Endothelial cell of umbilical vein (primary cell): ENCODE measurements at regions not wholly inside any gene's neighbourhood (a gene's known extent, or its start where the extent isn't known, plus 50 kb on each side); places are given as distances from the start of the nearest gene placed in this dataset.

Source experiments
- BruUV-seq: library from RNA; stranded (reverse); fragments of 400-500 nt; replicated peaks from 2 replicates; lab custom pipeline; 2021; lab: Mats Ljungman, UMichigan
- CTCF ChIA-PET: fragments of 300-600, 350-600 bp; sonication (Branson Sonifier 250); formaldehyde crosslinking; loops from one replicate; lab custom pipeline; 2021; ENCODE audit warnings: antibody characterized with exemption, inconsistent platforms; lab: Charles Lee
- POLR2A ChIA-PET: fragments of 300-600, 350-600 bp; sonication (Branson Sonifier 250); formaldehyde crosslinking; loops from one replicate; lab custom pipeline; 2021; ENCODE audit warnings: antibody characterized with exemption, inconsistent platforms; lab: Charles Lee
- DNase-seq: peaks from one replicate; pipeline ENCODE4 v3.0.0-alpha.2; 2011; ENCODE audit warnings: low read depth, low spot score
- FAIRE-seq: peaks from 2 replicates; lab custom pipeline; 2011; peaks lifted over from hg19 to GRCh38; lab: Jason Lieb, UNC
- H2AFZ ChIP-seq: 2 replicates; pipeline ENCODE4 v1.6.0; 2012; ENCODE audit warnings: low read depth, low read length, control low read depth, inconsistent platforms
- H3K27ac ChIP-seq: 2 replicates; pipeline ENCODE4 v1.5.1; 2011; ENCODE audit warnings: low read depth, mild to moderate bottlenecking, control low read depth, low read length, moderate library complexity; ENCODE audit not compliant: insufficient read depth
- H3K27me3 ChIP-seq, 2 experiments: 2 replicates each; pipeline versions ENCODE4 v1.6.0 to v1.6.1; 2011; ENCODE audit warnings: low read length in 2 of 2, mixed read lengths in 1 of 2; ENCODE audit not compliant: control insufficient read depth in 2 of 2, insufficient read depth in 2 of 2
- H3K36me3 ChIP-seq, 2 experiments: 2 replicates in 1 of 2; 3 replicates in 1 of 2; pipeline ENCODE4 v1.5.1; 2011; ENCODE audit warnings: low read length in 2 of 2, mild to moderate bottlenecking in 1 of 2, moderate library complexity in 1 of 2; ENCODE audit not compliant: control insufficient read depth in 2 of 2, insufficient read depth in 2 of 2; ENCODE audit errors: extremely low read depth in 1 of 2
- H3K4me1 ChIP-seq: 3 replicates; pipeline ENCODE4 v1.5.1; 2011; ENCODE audit warnings: mild to moderate bottlenecking, low read length; ENCODE audit not compliant: control insufficient read depth, insufficient read depth; ENCODE audit errors: extremely low read depth
- H3K4me2 ChIP-seq: 2 replicates; pipeline ENCODE4 v1.6.1; 2011; ENCODE audit warnings: low read length, control low read depth, mixed read lengths; ENCODE audit not compliant: insufficient read depth
- H3K4me3 ChIP-seq, 3 experiments: fragments of 200-600 bp in 1 of 3; sonication (generic), shearing (Covaris generic) in 1 of 3; replicated peaks in 1 of 3; 2 replicates each; pipeline ENCODE4 v1.5.1; 2011 to 2016; ENCODE audit warnings: control low read depth in 3 of 3, low read length in 3 of 3, mild to moderate bottlenecking in 2 of 3, inconsistent platforms in 1 of 3, low read depth in 1 of 3, moderate library complexity in 1 of 3; ENCODE audit not compliant: insufficient read depth in 1 of 3
- H3K79me2 ChIP-seq: 2 replicates; pipeline ENCODE4 v1.6.0; 2012; ENCODE audit warnings: low read length, inconsistent platforms; ENCODE audit not compliant: control insufficient read depth, insufficient read depth
- H3K9ac ChIP-seq: replicated peaks from 2 replicates; pipeline ENCODE3; 2011; ENCODE audit warnings: low read length, control low read depth; ENCODE audit not compliant: insufficient read depth; ENCODE audit errors: extremely low read depth
- H3K9me1 ChIP-seq: replicated peaks from 3 replicates; pipeline ENCODE4 v1.6.0; 2011; ENCODE audit warnings: mild to moderate bottlenecking, low read length; ENCODE audit not compliant: control insufficient read depth, insufficient read depth; ENCODE audit errors: extremely low read depth
- H3K9me3 ChIP-seq: replicated peaks from 2 replicates; pipeline ENCODE4 v1.5.1; 2012; ENCODE audit warnings: low read length, inconsistent platforms; ENCODE audit not compliant: control insufficient read depth, insufficient read depth
- H4K20me1 ChIP-seq: replicated peaks from 2 replicates; pipeline ENCODE3; 2011; ENCODE audit warnings: mild to moderate bottlenecking, low read length; ENCODE audit not compliant: control insufficient read depth, insufficient read depth; ENCODE audit errors: extremely low read depth
- EZH2 ChIP-seq: IDR thresholded peaks from 2 replicates; pipeline ENCODE4 v1.6.1; 2012; ENCODE audit warnings: borderline replicate concordance, low read depth, mild to moderate bottlenecking, moderate library complexity, low read length, inconsistent platforms; ENCODE audit not compliant: severe bottlenecking
- FOS ChIP-seq: IDR thresholded peaks from 2 replicates; pipeline ENCODE4 v1.6.1; 2011; ENCODE audit warnings: mild to moderate bottlenecking, low read length, moderate library complexity, borderline replicate concordance; ENCODE audit not compliant: insufficient read depth
- GATA2 ChIP-seq: IDR thresholded peaks from 2 replicates; pipeline ENCODE4 v1.7.0; 2011; ENCODE audit warnings: low read depth, mild to moderate bottlenecking, moderate library complexity, mixed read lengths, low read length; ENCODE audit not compliant: insufficient read length, insufficient read depth
- JUN ChIP-seq: IDR thresholded peaks from 2 replicates; pipeline ENCODE4 v1.6.1; 2011; ENCODE audit warnings: borderline replicate concordance, low read depth; ENCODE audit not compliant: insufficient read length, insufficient read depth
- MYC ChIP-seq: IDR thresholded peaks from one replicate; pipeline ENCODE4 v1.6.1; 2011; ENCODE audit warnings: mild to moderate bottlenecking, low read depth, low read length
- POLR2A ChIP-seq: IDR thresholded peaks from 2 replicates; pipeline ENCODE4 v1.6.1; 2012; ENCODE audit warnings: low read depth, mild to moderate bottlenecking, control low read depth, low read length
- POLR2AphosphoS5 ChIP-seq: IDR thresholded peaks from 2 replicates; pipeline ENCODE4 v1.6.1; 2012; ENCODE audit warnings: low read depth, mild to moderate bottlenecking, control low read depth, low read length, moderate library complexity; ENCODE audit not compliant: insufficient read depth
- dilution Hi-C: fragments of 300-500 bp; cut with MboI; formaldehyde crosslinking; loops from one replicate; pipeline ENCODE4 v1.15.0; 2019; ENCODE audit warnings: low sequenced_read_pairs; ENCODE audit not compliant: extremely low pct_ligation_motif_present
- intact Hi-C: fragments of 100-400 bp; cut with micrococcal nuclease; formaldehyde crosslinking; loops from one replicate; pipeline ENCODE4 v1.10.0; 2022
- TF ChIP-seq, protein P1 (sequence below), 2 donors: IDR thresholded peaks; 1 replicate in 1 of 2; 2 replicates in 1 of 2; pipeline ENCODE4 v1.5.1; 2011; ENCODE audit warnings: low read length in 2 of 2, mild to moderate bottlenecking in 2 of 2, moderate library complexity in 2 of 2, control low read depth in 1 of 2, inconsistent platforms in 1 of 2, low read depth in 1 of 2; ENCODE audit not compliant: insufficient read depth in 1 of 2; ENCODE audit errors: extremely low read depth in 1 of 2
- TF ChIP-seq, protein P2 (sequence below): IDR thresholded peaks from 2 replicates; pipeline ENCODE4 v1.6.1; 2011; ENCODE audit not compliant: insufficient read depth, insufficient read length

DNA sequence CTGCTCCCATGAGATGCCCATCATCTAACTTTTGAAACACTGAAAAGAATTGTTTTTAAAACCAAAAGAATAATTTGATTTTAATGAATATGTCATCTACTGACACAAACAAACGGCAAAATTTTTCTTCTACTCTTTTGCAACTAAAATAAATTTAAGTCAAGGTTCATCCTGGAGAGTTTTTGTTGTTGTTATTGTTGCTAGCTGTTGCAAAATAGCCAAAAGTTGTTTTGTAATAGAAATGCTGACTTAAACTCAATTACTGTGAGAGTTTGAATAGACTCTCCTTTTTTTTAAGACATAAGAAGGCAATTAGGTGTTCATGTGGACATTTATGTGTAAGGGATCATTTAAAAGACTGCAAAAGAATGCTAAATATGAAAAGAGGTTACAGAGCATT lies 146.0 kb upstream of the SEM1 start:
- Histone ChIP-seq H3K79me2 (no peaks in the 10 kb centered on the region), H2AFZ (no peak overlapping the region), H3K27ac (no peak overlapping the region), H3K4me2 (no peak overlapping the region), H3K4me1 (no peaks in the 10 kb centered on the region), H3K27me3 (no peaks in the 10 kb centered on the region), H3K36me3 (no peaks in the 10 kb centered on the region), H3K9me3 (no peaks in the 10 kb centered on the region), H3K4me3 (no peak overlapping the region), H3K9ac (no peak overlapping the region), H4K20me1 (no peaks in the 10 kb centered on the region), H3K9me1 (no peaks in the 10 kb centered on the region)
- ChIA-PET POLR2A (no interaction called here), CTCF (no interaction called here)
- TF ChIP-seq JUN, result no peak
- DNase-seq (no peak), FAIRE-seq (no peak)
- dilution Hi-C loops, result no loop called here
- no TSS peak for BruUV-seq
- intact Hi-C loops, result no loop called here

DNA sequence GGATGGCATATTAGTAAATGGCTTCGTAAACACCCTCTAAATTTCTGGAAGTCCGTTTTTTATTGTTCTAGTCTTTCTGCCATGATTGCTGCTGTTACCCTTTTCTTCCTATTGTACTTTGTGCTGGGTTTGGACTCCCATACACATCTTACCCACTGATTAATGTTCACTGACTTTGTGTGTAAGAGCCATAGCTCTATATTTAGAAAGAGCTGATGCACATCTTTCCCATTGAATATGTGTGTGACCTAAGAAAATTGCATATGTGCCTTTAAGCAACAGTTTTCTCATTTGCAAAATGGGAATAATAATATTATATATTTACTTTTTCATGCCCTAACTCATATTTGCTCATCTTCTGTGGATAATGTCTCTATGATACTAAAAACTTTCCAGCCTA lies 135.8 kb upstream of the DLX6 start:
- H3K9ac ChIP-seq, result no peak overlapping the region
- no TSS peak for BruUV-seq
- H3K9me3 ChIP-seq, result no peaks in the 10 kb centered on the region
- ChIA-PET CTCF (no interaction called here), POLR2A (no interaction called here)
- no peaks in the 10 kb centered on the region for H3K79me2 ChIP-seq
- H3K27me3 ChIP-seq, result no peaks in the 10 kb centered on the region
- H3K9me1 ChIP-seq, result no peaks in the 10 kb centered on the region
- dilution Hi-C loops (no loop called here), intact Hi-C loops (no loop called here)
- no peak overlapping the region for H3K4me2 ChIP-seq
- H3K27ac ChIP-seq, result no peak overlapping the region
- FAIRE-seq (no peak), DNase-seq (no peak)
- H3K36me3 ChIP-seq, result no peaks in the 10 kb centered on the region
- H3K4me3 ChIP-seq, result no peak overlapping the region
- no peak for TF ChIP-seq POLR2A
- no peak for TF ChIP-seq GATA2
- no peak for TF ChIP-seq JUN
- TF ChIP-seq, protein P1, sequence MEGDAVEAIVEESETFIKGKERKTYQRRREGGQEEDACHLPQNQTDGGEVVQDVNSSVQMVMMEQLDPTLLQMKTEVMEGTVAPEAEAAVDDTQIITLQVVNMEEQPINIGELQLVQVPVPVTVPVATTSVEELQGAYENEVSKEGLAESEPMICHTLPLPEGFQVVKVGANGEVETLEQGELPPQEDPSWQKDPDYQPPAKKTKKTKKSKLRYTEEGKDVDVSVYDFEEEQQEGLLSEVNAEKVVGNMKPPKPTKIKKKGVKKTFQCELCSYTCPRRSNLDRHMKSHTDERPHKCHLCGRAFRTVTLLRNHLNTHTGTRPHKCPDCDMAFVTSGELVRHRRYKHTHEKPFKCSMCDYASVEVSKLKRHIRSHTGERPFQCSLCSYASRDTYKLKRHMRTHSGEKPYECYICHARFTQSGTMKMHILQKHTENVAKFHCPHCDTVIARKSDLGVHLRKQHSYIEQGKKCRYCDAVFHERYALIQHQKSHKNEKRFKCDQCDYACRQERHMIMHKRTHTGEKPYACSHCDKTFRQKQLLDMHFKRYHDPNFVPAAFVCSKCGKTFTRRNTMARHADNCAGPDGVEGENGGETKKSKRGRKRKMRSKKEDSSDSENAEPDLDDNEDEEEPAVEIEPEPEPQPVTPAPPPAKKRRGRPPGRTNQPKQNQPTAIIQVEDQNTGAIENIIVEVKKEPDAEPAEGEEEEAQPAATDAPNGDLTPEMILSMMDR (IDR thresholded peaks at IDR 0.05; ENCODE audit: extremely low read depth in 1 of 2, insufficient read depth in 1 of 2, low read depth in 1 of 2, low read length in 2 of 2), result no peak
- TF ChIP-seq EZH2, result no peak
- no peak for TF ChIP-seq MYC
- TF ChIP-seq, protein P2, sequence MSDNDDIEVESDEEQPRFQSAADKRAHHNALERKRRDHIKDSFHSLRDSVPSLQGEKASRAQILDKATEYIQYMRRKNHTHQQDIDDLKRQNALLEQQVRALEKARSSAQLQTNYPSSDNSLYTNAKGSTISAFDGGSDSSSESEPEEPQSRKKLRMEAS, result no peak
- TF ChIP-seq FOS, result no peak
- TF ChIP-seq POLR2AphosphoS5, result no peak
- no peaks in the 10 kb centered on the region for H4K20me1 ChIP-seq
- no peak overlapping the region for H2AFZ ChIP-seq
- H3K4me1 ChIP-seq, result no peaks in the 10 kb centered on the region
